H1 (cell line): ENCODE measurements at regions not wholly inside any gene's neighbourhood (a gene's known extent, or its start where the extent isn't known, plus 50 kb on each side); places are given as distances from the start of the nearest gene placed in this dataset.

Experiments used
- CTCF ChIA-PET: fragments of 300-600 bp; sonication (Branson Sonifier 250); formaldehyde crosslinking; loops from one replicate; lab custom pipeline; 2021; ENCODE audit not compliant: partially characterized antibody; lab: Charles Lee
- POLR2A ChIA-PET: fragments of 300-600 bp; sonication (Branson Sonifier 250); formaldehyde crosslinking; loops from one replicate; lab custom pipeline; 2021; ENCODE audit warnings: inconsistent platforms; ENCODE audit not compliant: partially characterized antibody; lab: Charles Lee
- DNase-seq, 2 experiments: peaks; one replicate each; pipeline versions ENCODE4 v3.0.0 to v3.0.0-alpha.2; 2010 to 2022; ENCODE audit warnings: low spot score in 2 of 2, low read depth in 1 of 2, mixed read lengths in 1 of 2
- FAIRE-seq: peaks from 2 replicates; lab custom pipeline; 2011; peaks lifted over from hg19 to GRCh38; lab: Jason Lieb, UNC
- H2AFZ ChIP-seq: 2 replicates; pipeline ENCODE4 v1.8.1; 2012; ENCODE audit warnings: low read length, inconsistent platforms
- H2AK5ac ChIP-seq: 2 replicates; pipeline ENCODE4 v1.6.1; 2013; ENCODE audit warnings: low read depth, low read length
- H2BK120ac ChIP-seq: replicated peaks from 2 replicates; pipeline ENCODE3; 2013; ENCODE audit warnings: low read depth, low read length, inconsistent platforms
- H2BK12ac ChIP-seq: 2 replicates; pipeline ENCODE4 v1.6.1; 2013; ENCODE audit warnings: low read depth, low read length
- H2BK15ac ChIP-seq: 2 replicates; pipeline ENCODE4 v1.6.1; 2013; ENCODE audit warnings: low read length
- H2BK20ac ChIP-seq: 2 replicates; pipeline ENCODE4 v1.6.1; 2013; ENCODE audit warnings: low read length
- H2BK5ac ChIP-seq: 2 replicates; pipeline ENCODE4 v1.6.1; 2013; ENCODE audit warnings: low read depth, low read length
- H3K14ac ChIP-seq: 2 replicates; pipeline ENCODE4 v1.6.1; 2013; ENCODE audit warnings: inconsistent platforms; ENCODE audit not compliant: insufficient read length
- H3K18ac ChIP-seq: 2 replicates; pipeline ENCODE4 v1.6.1; 2013; ENCODE audit warnings: low read length; ENCODE audit errors: extremely low read depth
- H3K23ac ChIP-seq: 2 replicates; pipeline ENCODE4 v1.6.1; 2013; ENCODE audit warnings: inconsistent platforms; ENCODE audit not compliant: insufficient read length
- H3K23me2 ChIP-seq: 2 replicates; pipeline ENCODE4 v1.6.1; 2013; ENCODE audit warnings: low read depth, low read length
- H3K27ac ChIP-seq: 2 replicates; pipeline ENCODE4 v1.6.1; 2011; ENCODE audit warnings: low read depth, low read length, inconsistent platforms
- H3K27me3 ChIP-seq, 4 experiments: replicated peaks in 1 of 4; 1 replicate in 1 of 4; 2 replicates in 3 of 4; pipeline versions ENCODE4 v1.6.1 to v1.8.1; 2011 to 2013; ENCODE audit warnings: low read length in 3 of 4, mild to moderate bottlenecking in 3 of 4, inconsistent platforms in 2 of 4, mixed read lengths in 2 of 4, moderate library complexity in 1 of 4; ENCODE audit not compliant: control insufficient read depth in 3 of 4, insufficient read depth in 3 of 4; ENCODE audit errors: extremely low read depth in 1 of 4
- H3K36me3 ChIP-seq, 4 experiments: 2 replicates each; pipeline versions ENCODE4 v1.6.1 to v1.8.1; 2011 to 2013; ENCODE audit warnings: mild to moderate bottlenecking in 4 of 4, low read length in 3 of 4, moderate library complexity in 2 of 4, control low read depth in 1 of 4, inconsistent platforms in 1 of 4; ENCODE audit not compliant: insufficient read depth in 4 of 4, control insufficient read depth in 2 of 4
- H3K4ac ChIP-seq: replicated peaks from 2 replicates; pipeline ENCODE3; 2013; ENCODE audit warnings: low read length, low read depth, mixed read lengths, inconsistent platforms; ENCODE audit not compliant: insufficient read length
- H3K4me1 ChIP-seq, 4 experiments: replicated peaks in 1 of 4; 1 replicate in 1 of 4; 2 replicates in 3 of 4; pipeline versions ENCODE4 v1.6.1 to v1.8.1; 2011 to 2013; ENCODE audit warnings: low read length in 3 of 4, inconsistent platforms in 2 of 4, mixed read lengths in 1 of 4; ENCODE audit not compliant: insufficient read depth in 4 of 4, control insufficient read depth in 3 of 4
- H3K4me2 ChIP-seq, 2 experiments: 2 replicates each; pipeline versions ENCODE4 v1.6.1 to v1.8.1; 2011 to 2013; ENCODE audit warnings: low read depth in 2 of 2, low read length in 2 of 2, control low read depth in 1 of 2, inconsistent platforms in 1 of 2, mild to moderate bottlenecking in 1 of 2; ENCODE audit not compliant: insufficient read depth in 1 of 2
- H3K4me3 ChIP-seq, 4 experiments: fragments of 200-600, 300-600 bp in 1 of 4; sonication (generic), shearing (Covaris generic), sonication (Bioruptor Twin) in 1 of 4; 2 replicates each; pipeline versions ENCODE4 v1.5.1 to v1.8.1; 2011 to 2016; ENCODE audit warnings: low read length in 4 of 4, low read depth in 3 of 4, control low read depth in 2 of 4, inconsistent platforms in 2 of 4, mild to moderate bottlenecking in 2 of 4, mixed read lengths in 1 of 4, moderate library complexity in 1 of 4; ENCODE audit not compliant: insufficient read depth in 2 of 4; ENCODE audit errors: extremely low read depth in 1 of 4
- H3K56ac ChIP-seq: replicated peaks from 2 replicates; pipeline ENCODE3; 2013; ENCODE audit warnings: low read depth, mild to moderate bottlenecking, mixed read lengths, low read length, inconsistent platforms; ENCODE audit not compliant: insufficient read length
- H3K79me1 ChIP-seq: 2 replicates; pipeline ENCODE4 v1.6.1; 2013; ENCODE audit warnings: low read depth, low read length, control low read depth
- H3K79me2 ChIP-seq, 2 experiments: 2 replicates each; pipeline versions ENCODE4 v1.6.1 to v1.8.1; 2012 to 2013; ENCODE audit warnings: low read length in 2 of 2, mild to moderate bottlenecking in 2 of 2, inconsistent platforms in 1 of 2; ENCODE audit not compliant: insufficient read depth in 2 of 2, control insufficient read depth in 1 of 2
- H3K9ac ChIP-seq, 4 experiments: replicated peaks in 1 of 4; 1 replicate in 1 of 4; 2 replicates in 3 of 4; pipeline versions ENCODE4 v1.6.1 to v1.8.1; 2011 to 2013; ENCODE audit warnings: low read depth in 3 of 4, low read length in 3 of 4, control low read depth in 2 of 4, mild to moderate bottlenecking in 2 of 4, moderate library complexity in 2 of 4, inconsistent platforms in 1 of 4; ENCODE audit errors: extremely low read depth in 1 of 4
- H3K9me3 ChIP-seq, 2 experiments: 2 replicates each; pipeline versions ENCODE4 v1.6.1 to v1.8.1; 2012 to 2013; ENCODE audit warnings: mild to moderate bottlenecking in 2 of 2, moderate library complexity in 2 of 2, control low read depth in 1 of 2, inconsistent platforms in 1 of 2, low read depth in 1 of 2, low read length in 1 of 2, mixed read lengths in 1 of 2; ENCODE audit not compliant: insufficient read depth in 2 of 2
- H4K20me1 ChIP-seq, 2 experiments: replicated peaks in 1 of 2; 2 replicates each; pipeline versions ENCODE3 to v1.8.1; 2011 to 2013; ENCODE audit warnings: inconsistent platforms in 2 of 2, low read length in 2 of 2, mild to moderate bottlenecking in 1 of 2; ENCODE audit not compliant: insufficient read depth in 2 of 2, control insufficient read depth in 1 of 2
- H4K5ac ChIP-seq: 2 replicates; pipeline ENCODE4 v1.6.1; 2013; ENCODE audit warnings: low read length, low read depth, mixed read lengths, inconsistent platforms; ENCODE audit not compliant: insufficient read length
- H4K8ac ChIP-seq: 2 replicates; pipeline ENCODE4 v1.8.0; 2013; ENCODE audit warnings: mild to moderate bottlenecking, moderate library complexity, low read length, inconsistent platforms; ENCODE audit not compliant: insufficient read depth; ENCODE audit errors: extremely low read depth
- H4K91ac ChIP-seq: replicated peaks from 2 replicates; pipeline ENCODE3; 2013; ENCODE audit warnings: low read length, mixed read lengths, inconsistent platforms; ENCODE audit not compliant: insufficient read length
- ATF2 ChIP-seq: IDR thresholded peaks from 2 replicates; pipeline ENCODE4 v1.6.1; 2012; ENCODE audit warnings: low read length, inconsistent platforms
- EP300 ChIP-seq, 2 experiments: IDR thresholded peaks; 1 replicate in 1 of 2; 2 replicates in 1 of 2; pipeline ENCODE4 v1.6.1; 2011 to 2012; ENCODE audit warnings: low read depth in 2 of 2, low read length in 2 of 2, mild to moderate bottlenecking in 2 of 2, borderline replicate concordance in 1 of 2, inconsistent platforms in 1 of 2, moderate library complexity in 1 of 2
- EZH2 ChIP-seq: fragments of 200-600 bp; sonication (generic); IDR thresholded peaks from 2 replicates; pipeline ENCODE4 v1.7.1; 2012; ENCODE audit warnings: low read depth, mild to moderate bottlenecking, moderate library complexity, low read length, inconsistent platforms; ENCODE audit not compliant: severe bottlenecking
- GTF2F1 ChIP-seq: IDR thresholded peaks from 2 replicates; pipeline ENCODE4 v1.6.1; 2012; ENCODE audit warnings: low read depth, low read length, improper control_type of control experiment, borderline replicate concordance
- JUN ChIP-seq: IDR thresholded peaks from 2 replicates; pipeline ENCODE4 v1.6.1; 2011; ENCODE audit warnings: low read depth, mild to moderate bottlenecking, improper control_type of control experiment, low read length
- RFX5 ChIP-seq: IDR thresholded peaks from 2 replicates; pipeline ENCODE4 v1.6.1; 2011; ENCODE audit warnings: low read depth, low read length, improper control_type of control experiment, borderline replicate concordance
- SP4 ChIP-seq: IDR thresholded peaks from 2 replicates; pipeline ENCODE4 v1.6.1; 2012; ENCODE audit warnings: low read length, inconsistent platforms
- TAF1 ChIP-seq: IDR thresholded peaks from 2 replicates; pipeline ENCODE4 v1.6.1; 2011; ENCODE audit warnings: mild to moderate bottlenecking, low read depth, low read length
- TBP ChIP-seq: IDR thresholded peaks from 2 replicates; pipeline ENCODE4 v1.6.1; 2011; ENCODE audit warnings: low read depth, low read length, improper control_type of control experiment
- TEAD4 ChIP-seq: IDR thresholded peaks from 2 replicates; pipeline ENCODE4 v1.6.1; 2012; ENCODE audit warnings: low read depth, low read length, inconsistent platforms, mixed read lengths
- WGBS, 2 experiments: shearing (Covaris generic) in 1 of 2; methylation state at CpG; one replicate each; pipeline versions ENCODE4 v1.1.6 to v1.1.7; 2013 to 2015; ENCODE audit warnings: low lambda C conversion rate in 2 of 2, mixed read lengths in 2 of 2, inconsistent platforms in 1 of 2, low coverage in 1 of 2, missing lambda C conversion rate in 1 of 2; ENCODE audit not compliant: insufficient replicate concordance in 2 of 2, insufficient coverage in 1 of 2, insufficient read length in 1 of 2; ENCODE audit errors: extremely low coverage in 1 of 2, missing lambda C conversion rate in 1 of 2; 5-methylcytosine and 5-hydroxymethylcytosine counted together
- TF ChIP-seq, protein P1 (sequence below): IDR thresholded peaks from 2 replicates; pipeline ENCODE4 v1.6.1; 2011; ENCODE audit warnings: low read depth, mild to moderate bottlenecking, low read length; ENCODE audit not compliant: insufficient read depth

GRCh38 chr16:64312980-64313379 lies 808.9 kb downstream of the CDH11 start:
- H2AFZ ChIP-seq = no peak overlapping the region
- no peak overlapping the region for H3K4me3 ChIP-seq
- no peak for FAIRE-seq
- H3K27me3 ChIP-seq = no peaks in the 10 kb centered on the region
- no peak overlapping the region for H3K9ac ChIP-seq
- H3K4ac ChIP-seq = no peak overlapping the region
- H3K23ac ChIP-seq = no peak overlapping the region
- DNase-seq = no peak
- no peaks in the 10 kb centered on the region for H3K79me2 ChIP-seq
- no peak overlapping the region for H3K4me2 ChIP-seq
- H3K23me2 ChIP-seq = no peaks in the 10 kb centered on the region; the same call in 1 of the 2 replicates
- no peaks in the 10 kb centered on the region for H3K79me1 ChIP-seq
- TF ChIP-seq SP4 (no peak), TEAD4 (no peak), ATF2 (no peak), RFX5 (no peak), JUN (no peak), GTF2F1 (no peak), EP300 (IDR thresholded peaks at IDR 0.05; ENCODE audit: borderline replicate concordance in 1 of 2, low read depth in 2 of 2, low read length in 2 of 2) (no peak), EZH2 (no peak), TBP (no peak), TAF1 (no peak)
- TF ChIP-seq, protein P1, sequence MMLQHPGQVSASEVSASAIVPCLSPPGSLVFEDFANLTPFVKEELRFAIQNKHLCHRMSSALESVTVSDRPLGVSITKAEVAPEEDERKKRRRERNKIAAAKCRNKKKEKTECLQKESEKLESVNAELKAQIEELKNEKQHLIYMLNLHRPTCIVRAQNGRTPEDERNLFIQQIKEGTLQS = no peak
- no peak overlapping the region for H3K56ac ChIP-seq
- H4K5ac ChIP-seq = no peak overlapping the region
- H2BK120ac ChIP-seq = no peak overlapping the region
- H2AK5ac ChIP-seq = no peak overlapping the region
- 89% methylated on average over 2 of the region's 2 CpGs; no CpG with 5 or more reads in 1 of the 2 experiments for WGBS, 2 experiments
- no peak overlapping the region for H2BK5ac ChIP-seq
- ChIA-PET POLR2A (no interaction called here), CTCF (interaction anchor here (0.7 kb wide), 1 partner anchor 17 kb away, joined by 3 read pairs; no protein-coding TSS in a partner anchor)
- H3K36me3 ChIP-seq = no peaks in the 10 kb centered on the region
- H3K14ac ChIP-seq = no peak overlapping the region
- H3K27ac ChIP-seq = no peak overlapping the region
- no peak overlapping the region for H4K91ac ChIP-seq
- H3K18ac ChIP-seq = no peak overlapping the region
- H4K8ac ChIP-seq = no peak overlapping the region
- no peaks in the 10 kb centered on the region for H3K4me1 ChIP-seq
- no peak overlapping the region for H2BK12ac ChIP-seq
- no peaks in the 10 kb centered on the region for H4K20me1 ChIP-seq
- H2BK20ac ChIP-seq = no peak overlapping the region
- H3K9me3 ChIP-seq = peaks cover 0 to 2% of the 10 kb centered on the region in 2 experiments; a peak in 1 of 4 replicates
- H2BK15ac ChIP-seq = no peak overlapping the region
